GM23338 (cell line): ENCODE measurements at regions not wholly inside any gene's neighbourhood (a gene's known extent, or its start where the extent isn't known, plus 50 kb on each side); places are given as distances from the start of the nearest gene placed in this dataset.

Experiments used
- ATAC-seq: fragments of 200-7000 bp; cut with Tn5 transposase; 3 replicates; pipeline ENCODE4 v1.9.1; 2020
- DNase-seq: peaks from one replicate; pipeline ENCODE4 v3.0.0-alpha.2; 2015; ENCODE audit warnings: low spot score
- H2AFZ ChIP-seq: fragments of 200-600 bp; sonication (generic); 2 replicates; pipeline ENCODE4 v1.8.0; 2016; ENCODE audit warnings: antibody characterized with exemption, mild to moderate bottlenecking, moderate library complexity
- H3F3A ChIP-seq: fragments of 200-600 bp; sonication (generic); replicated peaks from 2 replicates; pipeline ENCODE4 v1.8.0; 2017; ENCODE audit warnings: antibody characterized with exemption, mixed run types, low read depth
- H3K27ac ChIP-seq: fragments of 200-600 bp; sonication (generic); 2 replicates; pipeline ENCODE4 v1.6.1; 2016; ENCODE audit warnings: low read depth
- H3K27me3 ChIP-seq: fragments of 200-600 bp; sonication (generic); 2 replicates; pipeline ENCODE4 v1.8.0; 2016; ENCODE audit warnings: mild to moderate bottlenecking, mixed run types, moderate library complexity; ENCODE audit not compliant: insufficient read depth
- H3K36me3 ChIP-seq: fragments of 200-600 bp; sonication (generic); 2 replicates; pipeline ENCODE4 v1.8.0; 2016; ENCODE audit warnings: mild to moderate bottlenecking; ENCODE audit not compliant: insufficient read depth
- H3K4me1 ChIP-seq: fragments of 200-600 bp; sonication (generic); 2 replicates; pipeline ENCODE4 v1.8.0; 2016; ENCODE audit warnings: mild to moderate bottlenecking, moderate library complexity; ENCODE audit not compliant: insufficient read depth
- H3K4me2 ChIP-seq: fragments of 200-600 bp; sonication (generic); 2 replicates; pipeline ENCODE4 v1.7.1; 2017; ENCODE audit warnings: mixed run types
- H3K4me3 ChIP-seq: fragments of 200-600 bp; sonication (generic); 2 replicates; pipeline ENCODE4 v1.6.1; 2016; ENCODE audit warnings: mixed run types
- H3K79me2 ChIP-seq: fragments of 200-600 bp; sonication (generic); replicated peaks from 2 replicates; pipeline ENCODE4 v1.8.0; 2017; ENCODE audit warnings: mild to moderate bottlenecking; ENCODE audit not compliant: insufficient read depth
- H3K9me2 ChIP-seq: fragments of 200-600 bp; sonication (generic); 2 replicates; pipeline ENCODE4 v1.8.0; 2017; ENCODE audit not compliant: insufficient read depth
- H4K20me1 ChIP-seq: fragments of 200-600 bp; sonication (generic); replicated peaks from 2 replicates; pipeline ENCODE4 v1.8.0; 2017; ENCODE audit warnings: mild to moderate bottlenecking; ENCODE audit not compliant: insufficient read depth
- H3K27ac Mint-ChIP-seq: 2 replicates; pipeline ENCODE4 v1.8.0; 2020; ENCODE audit warnings: inconsistent platforms, mild to moderate bottlenecking, moderate library complexity, mixed read lengths
- H3K27me3 Mint-ChIP-seq: 3 replicates; pipeline ENCODE4 v1.8.0; 2022; ENCODE audit warnings: low read depth, mild to moderate bottlenecking, moderate library complexity, mixed read lengths, inconsistent platforms; ENCODE audit not compliant: insufficient read depth, poor library complexity
- H3K36me3 Mint-ChIP-seq: 3 replicates; pipeline ENCODE4 v1.8.0; 2021; ENCODE audit warnings: low read depth, mild to moderate bottlenecking, inconsistent platforms, moderate library complexity, mixed read lengths
- H3K4me1 Mint-ChIP-seq: 3 replicates; pipeline ENCODE4 v1.8.0; 2020; ENCODE audit warnings: mild to moderate bottlenecking, inconsistent platforms, mixed read lengths
- H3K4me3 Mint-ChIP-seq: 3 replicates; pipeline ENCODE4 v1.8.0; 2021; ENCODE audit warnings: moderate library complexity, mild to moderate bottlenecking, inconsistent platforms, mixed read lengths
- H3K9me3 Mint-ChIP-seq: 3 replicates; pipeline ENCODE4 v1.8.0; 2020; ENCODE audit warnings: moderate library complexity, mild to moderate bottlenecking, inconsistent platforms, mixed read lengths
- CREB1 ChIP-seq: fragments of 250-450 bp; sonication (Bioruptor Pico); IDR thresholded peaks from 2 replicates; pipeline ENCODE4 v1.5.0; 2020; ENCODE audit warnings: low read depth, mild to moderate bottlenecking, moderate library complexity
- EZH2 ChIP-seq: fragments of 200-600 bp; sonication (generic); IDR thresholded peaks from one replicate; pipeline ENCODE4 v1.8.0; 2017; ENCODE audit warnings: antibody characterized with exemption, mild to moderate bottlenecking, low read depth; ENCODE audit not compliant: unreplicated experiment
- EZH2phosphoT487 ChIP-seq: fragments of 200-600 bp; sonication (generic); IDR thresholded peaks from one replicate; pipeline ENCODE4 v1.8.1; 2018; ENCODE audit warnings: antibody characterized with exemption; ENCODE audit not compliant: unreplicated experiment
- JUNB ChIP-seq: IDR thresholded peaks from one replicate; pipeline ENCODE4 v1.6.1; 2016; ENCODE audit warnings: antibody characterized with exemption; ENCODE audit not compliant: unreplicated experiment
- NANOG ChIP-seq: IDR thresholded peaks from 2 replicates; pipeline ENCODE4 v1.6.1; 2016; ENCODE audit warnings: antibody characterized with exemption, borderline replicate concordance
- POLR2AphosphoS5 ChIP-seq: IDR thresholded peaks from 2 replicates; pipeline ENCODE4 v1.6.1; 2016; ENCODE audit warnings: antibody characterized with exemption, low read depth
- STAT1 ChIP-seq: IDR thresholded peaks from one replicate; pipeline ENCODE4 v1.6.1; 2016; ENCODE audit warnings: antibody characterized with exemption; ENCODE audit not compliant: unreplicated experiment
- ZNF114 ChIP-seq: fragments of 250-450 bp; sonication (Bioruptor Pico); IDR thresholded peaks from 2 replicates; pipeline ENCODE4 v1.5.0; 2020; ENCODE audit warnings: mild to moderate bottlenecking, moderate library complexity
- ZNF331 ChIP-seq: fragments of 250-450 bp; sonication (Bioruptor Pico); IDR thresholded peaks from 2 replicates; pipeline ENCODE4 v1.5.0; 2020; ENCODE audit warnings: low read depth, mild to moderate bottlenecking, moderate library complexity
- TF ChIP-seq, protein P1 (sequence below), 2 experiments: fragments of 200-600 bp in 1 of 2; sonication (generic) in 1 of 2; conservative IDR thresholded peaks; 2 replicates each; pipeline versions ENCODE4 v1.5.1 to v1.6.1; 2016 to 2017; ENCODE audit warnings: antibody characterized with exemption in 2 of 2, low read depth in 2 of 2, mild to moderate bottlenecking in 2 of 2, moderate library complexity in 1 of 2
- TF ChIP-seq, protein P2 (sequence below): fragments of 250-450 bp; sonication (Bioruptor Pico); IDR thresholded peaks from 2 replicates; pipeline ENCODE4 v1.5.0; 2020; ENCODE audit warnings: mild to moderate bottlenecking, moderate library complexity
- TF ChIP-seq, protein P3 (sequence below): IDR thresholded peaks from 2 replicates; pipeline ENCODE4 v1.6.1; 2016; ENCODE audit warnings: antibody characterized with exemption
- TF ChIP-seq, protein P4 (sequence below): IDR thresholded peaks from one replicate; pipeline ENCODE4 v1.6.1; 2018; ENCODE audit warnings: antibody characterized with exemption; ENCODE audit not compliant: unreplicated experiment

DNA sequence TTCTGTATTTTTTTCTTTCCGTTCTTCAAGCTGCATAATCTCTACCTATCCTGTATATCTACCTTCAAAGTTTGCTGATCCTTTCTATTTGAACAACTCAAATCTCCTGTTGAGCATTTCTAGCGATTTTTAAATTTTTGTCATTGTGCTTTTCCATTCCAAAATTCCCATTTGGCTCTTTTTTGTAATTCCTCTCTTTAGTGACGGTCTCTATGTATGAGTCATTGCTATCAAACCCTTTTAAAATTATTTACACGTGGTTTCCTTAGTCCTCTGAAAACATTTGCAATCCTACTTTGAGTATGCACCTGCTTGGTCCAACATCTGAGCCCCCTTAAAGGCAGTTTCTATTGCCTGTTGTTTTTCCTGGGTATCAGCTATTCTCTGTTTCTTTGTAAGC lies 100.5 kb upstream of the FOXC1 start:
- Histone ChIP-seq H3K27me3 (no peaks in the 10 kb centered on the region), H3F3A (no peaks in the 10 kb centered on the region), H3K4me1 (no peaks in the 10 kb centered on the region; the same call in none of the 2 replicates), H3K9me2 (no peaks in the 10 kb centered on the region), H2AFZ (no peak overlapping the region), H3K79me2 (no peaks in the 10 kb centered on the region), H3K27ac (no peak overlapping the region), H4K20me1 (no peaks in the 10 kb centered on the region), H3K4me3 (no peak overlapping the region), H3K4me2 (no peak overlapping the region), H3K36me3 (no peaks in the 10 kb centered on the region)
- peaks cover 2% of the 10 kb centered on the region for H3K27me3 Mint-ChIP-seq
- no peaks in the 10 kb centered on the region; the same call in 2 of the 3 replicates for H3K9me3 Mint-ChIP-seq
- no peak overlapping the region for H3K27ac Mint-ChIP-seq
- H3K4me3 Mint-ChIP-seq, result no peak overlapping the region
- no peak for ATAC-seq
- no peak for DNase-seq
- H3K4me1 Mint-ChIP-seq, result peaks cover 23% of the 10 kb centered on the region
- no peaks in the 10 kb centered on the region; the same call in 2 of the 3 replicates for H3K36me3 Mint-ChIP-seq
- TF ChIP-seq STAT1, result no peak
- TF ChIP-seq CREB1 (CRISPR knock-in tag), result no peak
- no peak for TF ChIP-seq ZNF114 (CRISPR knock-in tag)
- TF ChIP-seq, protein P1, sequence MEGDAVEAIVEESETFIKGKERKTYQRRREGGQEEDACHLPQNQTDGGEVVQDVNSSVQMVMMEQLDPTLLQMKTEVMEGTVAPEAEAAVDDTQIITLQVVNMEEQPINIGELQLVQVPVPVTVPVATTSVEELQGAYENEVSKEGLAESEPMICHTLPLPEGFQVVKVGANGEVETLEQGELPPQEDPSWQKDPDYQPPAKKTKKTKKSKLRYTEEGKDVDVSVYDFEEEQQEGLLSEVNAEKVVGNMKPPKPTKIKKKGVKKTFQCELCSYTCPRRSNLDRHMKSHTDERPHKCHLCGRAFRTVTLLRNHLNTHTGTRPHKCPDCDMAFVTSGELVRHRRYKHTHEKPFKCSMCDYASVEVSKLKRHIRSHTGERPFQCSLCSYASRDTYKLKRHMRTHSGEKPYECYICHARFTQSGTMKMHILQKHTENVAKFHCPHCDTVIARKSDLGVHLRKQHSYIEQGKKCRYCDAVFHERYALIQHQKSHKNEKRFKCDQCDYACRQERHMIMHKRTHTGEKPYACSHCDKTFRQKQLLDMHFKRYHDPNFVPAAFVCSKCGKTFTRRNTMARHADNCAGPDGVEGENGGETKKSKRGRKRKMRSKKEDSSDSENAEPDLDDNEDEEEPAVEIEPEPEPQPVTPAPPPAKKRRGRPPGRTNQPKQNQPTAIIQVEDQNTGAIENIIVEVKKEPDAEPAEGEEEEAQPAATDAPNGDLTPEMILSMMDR (conservative IDR thresholded peaks at IDR 0.05; ENCODE audit: low read depth in 2 of 2), result no peak
- TF ChIP-seq, protein P2, sequence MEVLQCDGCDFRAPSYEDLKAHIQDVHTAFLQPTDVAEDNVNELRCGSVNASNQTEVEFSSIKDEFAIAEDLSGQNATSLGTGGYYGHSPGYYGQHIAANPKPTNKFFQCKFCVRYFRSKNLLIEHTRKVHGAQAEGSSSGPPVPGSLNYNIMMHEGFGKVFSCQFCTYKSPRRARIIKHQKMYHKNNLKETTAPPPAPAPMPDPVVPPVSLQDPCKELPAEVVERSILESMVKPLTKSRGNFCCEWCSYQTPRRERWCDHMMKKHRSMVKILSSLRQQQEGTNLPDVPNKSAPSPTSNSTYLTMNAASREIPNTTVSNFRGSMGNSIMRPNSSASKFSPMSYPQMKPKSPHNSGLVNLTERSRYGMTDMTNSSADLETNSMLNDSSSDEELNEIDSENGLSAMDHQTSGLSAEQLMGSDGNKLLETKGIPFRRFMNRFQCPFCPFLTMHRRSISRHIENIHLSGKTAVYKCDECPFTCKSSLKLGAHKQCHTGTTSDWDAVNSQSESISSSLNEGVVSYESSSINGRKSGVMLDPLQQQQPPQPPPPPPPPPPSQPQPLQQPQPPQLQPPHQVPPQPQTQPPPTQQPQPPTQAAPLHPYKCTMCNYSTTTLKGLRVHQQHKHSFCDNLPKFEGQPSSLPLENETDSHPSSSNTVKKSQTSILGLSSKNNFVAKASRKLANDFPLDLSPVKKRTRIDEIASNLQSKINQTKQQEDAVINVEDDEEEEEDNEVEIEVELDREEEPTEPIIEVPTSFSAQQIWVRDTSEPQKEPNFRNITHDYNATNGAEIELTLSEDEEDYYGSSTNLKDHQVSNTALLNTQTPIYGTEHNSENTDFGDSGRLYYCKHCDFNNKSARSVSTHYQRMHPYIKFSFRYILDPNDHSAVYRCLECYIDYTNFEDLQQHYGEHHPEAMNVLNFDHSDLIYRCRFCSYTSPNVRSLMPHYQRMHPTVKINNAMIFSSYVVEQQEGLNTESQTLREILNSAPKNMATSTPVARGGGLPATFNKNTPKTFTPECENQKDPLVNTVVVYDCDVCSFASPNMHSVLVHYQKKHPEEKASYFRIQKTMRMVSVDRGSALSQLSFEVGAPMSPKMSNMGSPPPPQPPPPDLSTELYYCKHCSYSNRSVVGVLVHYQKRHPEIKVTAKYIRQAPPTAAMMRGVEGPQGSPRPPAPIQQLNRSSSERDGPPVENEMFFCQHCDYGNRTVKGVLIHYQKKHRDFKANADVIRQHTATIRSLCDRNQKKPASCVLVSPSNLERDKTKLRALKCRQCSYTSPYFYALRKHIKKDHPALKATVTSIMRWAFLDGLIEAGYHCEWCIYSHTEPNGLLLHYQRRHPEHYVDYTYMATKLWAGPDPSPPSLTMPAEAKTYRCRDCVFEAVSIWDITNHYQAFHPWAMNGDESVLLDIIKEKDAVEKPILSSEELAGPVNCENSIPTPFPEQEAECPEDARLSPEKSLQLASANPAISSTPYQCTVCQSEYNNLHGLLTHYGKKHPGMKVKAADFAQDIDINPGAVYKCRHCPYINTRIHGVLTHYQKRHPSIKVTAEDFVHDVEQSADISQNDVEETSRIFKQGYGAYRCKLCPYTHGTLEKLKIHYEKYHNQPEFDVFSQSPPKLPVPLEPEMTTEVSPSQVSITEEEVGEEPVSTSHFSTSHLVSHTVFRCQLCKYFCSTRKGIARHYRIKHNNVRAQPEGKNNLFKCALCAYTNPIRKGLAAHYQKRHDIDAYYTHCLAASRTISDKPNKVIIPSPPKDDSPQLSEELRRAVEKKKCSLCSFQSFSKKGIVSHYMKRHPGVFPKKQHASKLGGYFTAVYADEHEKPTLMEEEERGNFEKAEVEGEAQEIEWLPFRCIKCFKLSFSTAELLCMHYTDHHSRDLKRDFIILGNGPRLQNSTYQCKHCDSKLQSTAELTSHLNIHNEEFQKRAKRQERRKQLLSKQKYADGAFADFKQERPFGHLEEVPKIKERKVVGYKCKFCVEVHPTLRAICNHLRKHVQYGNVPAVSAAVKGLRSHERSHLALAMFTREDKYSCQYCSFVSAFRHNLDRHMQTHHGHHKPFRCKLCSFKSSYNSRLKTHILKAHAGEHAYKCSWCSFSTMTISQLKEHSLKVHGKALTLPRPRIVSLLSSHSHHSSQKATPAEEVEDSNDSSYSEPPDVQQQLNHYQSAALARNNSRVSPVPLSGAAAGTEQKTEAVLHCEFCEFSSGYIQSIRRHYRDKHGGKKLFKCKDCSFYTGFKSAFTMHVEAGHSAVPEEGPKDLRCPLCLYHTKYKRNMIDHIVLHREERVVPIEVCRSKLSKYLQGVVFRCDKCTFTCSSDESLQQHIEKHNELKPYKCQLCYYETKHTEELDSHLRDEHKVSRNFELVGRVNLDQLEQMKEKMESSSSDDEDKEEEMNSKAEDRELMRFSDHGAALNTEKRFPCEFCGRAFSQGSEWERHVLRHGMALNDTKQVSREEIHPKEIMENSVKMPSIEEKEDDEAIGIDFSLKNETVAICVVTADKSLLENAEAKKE, result no peak
- TF ChIP-seq EZH2, result no peak
- TF ChIP-seq, protein P3, sequence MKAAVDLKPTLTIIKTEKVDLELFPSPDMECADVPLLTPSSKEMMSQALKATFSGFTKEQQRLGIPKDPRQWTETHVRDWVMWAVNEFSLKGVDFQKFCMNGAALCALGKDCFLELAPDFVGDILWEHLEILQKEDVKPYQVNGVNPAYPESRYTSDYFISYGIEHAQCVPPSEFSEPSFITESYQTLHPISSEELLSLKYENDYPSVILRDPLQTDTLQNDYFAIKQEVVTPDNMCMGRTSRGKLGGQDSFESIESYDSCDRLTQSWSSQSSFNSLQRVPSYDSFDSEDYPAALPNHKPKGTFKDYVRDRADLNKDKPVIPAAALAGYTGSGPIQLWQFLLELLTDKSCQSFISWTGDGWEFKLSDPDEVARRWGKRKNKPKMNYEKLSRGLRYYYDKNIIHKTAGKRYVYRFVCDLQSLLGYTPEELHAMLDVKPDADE, result no peak
- TF ChIP-seq JUNB, result no peak
- no peak for TF ChIP-seq ZNF331 (CRISPR knock-in tag)
- TF ChIP-seq NANOG, result no peak
- TF ChIP-seq, protein P4, sequence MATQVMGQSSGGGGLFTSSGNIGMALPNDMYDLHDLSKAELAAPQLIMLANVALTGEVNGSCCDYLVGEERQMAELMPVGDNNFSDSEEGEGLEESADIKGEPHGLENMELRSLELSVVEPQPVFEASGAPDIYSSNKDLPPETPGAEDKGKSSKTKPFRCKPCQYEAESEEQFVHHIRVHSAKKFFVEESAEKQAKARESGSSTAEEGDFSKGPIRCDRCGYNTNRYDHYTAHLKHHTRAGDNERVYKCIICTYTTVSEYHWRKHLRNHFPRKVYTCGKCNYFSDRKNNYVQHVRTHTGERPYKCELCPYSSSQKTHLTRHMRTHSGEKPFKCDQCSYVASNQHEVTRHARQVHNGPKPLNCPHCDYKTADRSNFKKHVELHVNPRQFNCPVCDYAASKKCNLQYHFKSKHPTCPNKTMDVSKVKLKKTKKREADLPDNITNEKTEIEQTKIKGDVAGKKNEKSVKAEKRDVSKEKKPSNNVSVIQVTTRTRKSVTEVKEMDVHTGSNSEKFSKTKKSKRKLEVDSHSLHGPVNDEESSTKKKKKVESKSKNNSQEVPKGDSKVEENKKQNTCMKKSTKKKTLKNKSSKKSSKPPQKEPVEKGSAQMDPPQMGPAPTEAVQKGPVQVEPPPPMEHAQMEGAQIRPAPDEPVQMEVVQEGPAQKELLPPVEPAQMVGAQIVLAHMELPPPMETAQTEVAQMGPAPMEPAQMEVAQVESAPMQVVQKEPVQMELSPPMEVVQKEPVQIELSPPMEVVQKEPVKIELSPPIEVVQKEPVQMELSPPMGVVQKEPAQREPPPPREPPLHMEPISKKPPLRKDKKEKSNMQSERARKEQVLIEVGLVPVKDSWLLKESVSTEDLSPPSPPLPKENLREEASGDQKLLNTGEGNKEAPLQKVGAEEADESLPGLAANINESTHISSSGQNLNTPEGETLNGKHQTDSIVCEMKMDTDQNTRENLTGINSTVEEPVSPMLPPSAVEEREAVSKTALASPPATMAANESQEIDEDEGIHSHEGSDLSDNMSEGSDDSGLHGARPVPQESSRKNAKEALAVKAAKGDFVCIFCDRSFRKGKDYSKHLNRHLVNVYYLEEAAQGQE, result no peak
- TF ChIP-seq POLR2AphosphoS5, result no peak
- TF ChIP-seq EZH2phosphoT487, result no peak
